Prostate gland (tissue), 2 donors: ENCODE measurements at regions not wholly inside any gene's neighbourhood (a gene's known extent, or its start where the extent isn't known, plus 50 kb on each side); places are given as distances from the start of the nearest gene placed in this dataset.

Experiments
- POLR2A ChIP-seq: fragments of 450-650 bp; IDR thresholded peaks from one replicate; pipeline ENCODE4 v1.6.1; 2016; ENCODE audit warnings: antibody characterized with exemption, mild to moderate bottlenecking
- POLR2AphosphoS5 ChIP-seq: sonication (generic); formaldehyde crosslinking; IDR thresholded peaks from one replicate; pipeline ENCODE4 v1.6.1; 2017; ENCODE audit warnings: antibody characterized with exemption
- TF ChIP-seq, protein P1 (sequence below), 4 experiments: fragments of 200-600 bp in 2 of 4; fragments of 450-650 bp in 2 of 4; sonication (generic) in 2 of 4; IDR thresholded peaks; 1 replicate in 3 of 4; 2 replicates in 1 of 4; pipeline ENCODE4 v1.5.1; 2016 to 2019; ENCODE audit warnings: antibody characterized with exemption in 4 of 4, mild to moderate bottlenecking in 2 of 4, moderate library complexity in 2 of 4

DNA sequence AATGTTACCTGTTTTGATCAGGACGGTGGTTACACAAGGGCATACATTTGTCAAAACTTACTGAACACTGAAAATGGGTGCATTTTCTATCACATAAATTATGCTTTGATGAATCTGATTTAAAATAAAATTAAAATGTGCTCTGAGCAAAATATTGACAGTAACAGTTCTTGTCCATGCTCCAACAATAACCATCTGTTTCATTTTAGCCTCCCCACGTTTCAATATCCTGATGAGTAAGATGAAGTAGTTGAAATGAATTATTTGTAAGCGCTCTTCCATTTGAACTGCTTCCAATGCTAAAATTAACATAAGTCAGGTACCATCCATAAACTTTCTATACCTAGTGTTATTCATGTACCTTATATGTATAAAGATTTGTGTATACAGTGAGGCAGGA is 365.4 kb downstream of the LTN1 start:
- TF ChIP-seq, protein P1, sequence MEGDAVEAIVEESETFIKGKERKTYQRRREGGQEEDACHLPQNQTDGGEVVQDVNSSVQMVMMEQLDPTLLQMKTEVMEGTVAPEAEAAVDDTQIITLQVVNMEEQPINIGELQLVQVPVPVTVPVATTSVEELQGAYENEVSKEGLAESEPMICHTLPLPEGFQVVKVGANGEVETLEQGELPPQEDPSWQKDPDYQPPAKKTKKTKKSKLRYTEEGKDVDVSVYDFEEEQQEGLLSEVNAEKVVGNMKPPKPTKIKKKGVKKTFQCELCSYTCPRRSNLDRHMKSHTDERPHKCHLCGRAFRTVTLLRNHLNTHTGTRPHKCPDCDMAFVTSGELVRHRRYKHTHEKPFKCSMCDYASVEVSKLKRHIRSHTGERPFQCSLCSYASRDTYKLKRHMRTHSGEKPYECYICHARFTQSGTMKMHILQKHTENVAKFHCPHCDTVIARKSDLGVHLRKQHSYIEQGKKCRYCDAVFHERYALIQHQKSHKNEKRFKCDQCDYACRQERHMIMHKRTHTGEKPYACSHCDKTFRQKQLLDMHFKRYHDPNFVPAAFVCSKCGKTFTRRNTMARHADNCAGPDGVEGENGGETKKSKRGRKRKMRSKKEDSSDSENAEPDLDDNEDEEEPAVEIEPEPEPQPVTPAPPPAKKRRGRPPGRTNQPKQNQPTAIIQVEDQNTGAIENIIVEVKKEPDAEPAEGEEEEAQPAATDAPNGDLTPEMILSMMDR (IDR thresholded peaks at IDR 0.05) = no peak
- TF ChIP-seq POLR2AphosphoS5 (no peak), POLR2A (no peak)
